GM23338 (cell line): ENCODE measurements at regions not wholly inside any gene's neighbourhood (a gene's known extent, or its start where the extent isn't known, plus 50 kb on each side); places are given as distances from the start of the nearest gene placed in this dataset.

ENCODE experiments used
- ATAC-seq: fragments of 200-7000 bp; cut with Tn5 transposase; 3 replicates; pipeline ENCODE4 v1.9.1; 2020
- DNase-seq: peaks from one replicate; pipeline ENCODE4 v3.0.0-alpha.2; 2015; ENCODE audit warnings: low spot score
- H2AFZ ChIP-seq: fragments of 200-600 bp; sonication (generic); 2 replicates; pipeline ENCODE4 v1.8.0; 2016; ENCODE audit warnings: antibody characterized with exemption, mild to moderate bottlenecking, moderate library complexity
- H3F3A ChIP-seq: fragments of 200-600 bp; sonication (generic); replicated peaks from 2 replicates; pipeline ENCODE4 v1.8.0; 2017; ENCODE audit warnings: antibody characterized with exemption, mixed run types, low read depth
- H3K27ac ChIP-seq: fragments of 200-600 bp; sonication (generic); 2 replicates; pipeline ENCODE4 v1.6.1; 2016; ENCODE audit warnings: low read depth
- H3K27me3 ChIP-seq: fragments of 200-600 bp; sonication (generic); 2 replicates; pipeline ENCODE4 v1.8.0; 2016; ENCODE audit warnings: mild to moderate bottlenecking, mixed run types, moderate library complexity; ENCODE audit not compliant: insufficient read depth
- H3K36me3 ChIP-seq: fragments of 200-600 bp; sonication (generic); 2 replicates; pipeline ENCODE4 v1.8.0; 2016; ENCODE audit warnings: mild to moderate bottlenecking; ENCODE audit not compliant: insufficient read depth
- H3K4me1 ChIP-seq: fragments of 200-600 bp; sonication (generic); 2 replicates; pipeline ENCODE4 v1.8.0; 2016; ENCODE audit warnings: mild to moderate bottlenecking, moderate library complexity; ENCODE audit not compliant: insufficient read depth
- H3K4me2 ChIP-seq: fragments of 200-600 bp; sonication (generic); 2 replicates; pipeline ENCODE4 v1.7.1; 2017; ENCODE audit warnings: mixed run types
- H3K4me3 ChIP-seq: fragments of 200-600 bp; sonication (generic); 2 replicates; pipeline ENCODE4 v1.6.1; 2016; ENCODE audit warnings: mixed run types
- H3K79me2 ChIP-seq: fragments of 200-600 bp; sonication (generic); replicated peaks from 2 replicates; pipeline ENCODE4 v1.8.0; 2017; ENCODE audit warnings: mild to moderate bottlenecking; ENCODE audit not compliant: insufficient read depth
- H3K9me2 ChIP-seq: fragments of 200-600 bp; sonication (generic); 2 replicates; pipeline ENCODE4 v1.8.0; 2017; ENCODE audit not compliant: insufficient read depth
- H4K20me1 ChIP-seq: fragments of 200-600 bp; sonication (generic); replicated peaks from 2 replicates; pipeline ENCODE4 v1.8.0; 2017; ENCODE audit warnings: mild to moderate bottlenecking; ENCODE audit not compliant: insufficient read depth
- H3K27ac Mint-ChIP-seq: 2 replicates; pipeline ENCODE4 v1.8.0; 2020; ENCODE audit warnings: inconsistent platforms, mild to moderate bottlenecking, moderate library complexity, mixed read lengths
- H3K27me3 Mint-ChIP-seq: 3 replicates; pipeline ENCODE4 v1.8.0; 2022; ENCODE audit warnings: low read depth, mild to moderate bottlenecking, moderate library complexity, mixed read lengths, inconsistent platforms; ENCODE audit not compliant: insufficient read depth, poor library complexity
- H3K36me3 Mint-ChIP-seq: 3 replicates; pipeline ENCODE4 v1.8.0; 2021; ENCODE audit warnings: low read depth, mild to moderate bottlenecking, inconsistent platforms, moderate library complexity, mixed read lengths
- H3K4me1 Mint-ChIP-seq: 3 replicates; pipeline ENCODE4 v1.8.0; 2020; ENCODE audit warnings: mild to moderate bottlenecking, inconsistent platforms, mixed read lengths
- H3K4me3 Mint-ChIP-seq: 3 replicates; pipeline ENCODE4 v1.8.0; 2021; ENCODE audit warnings: moderate library complexity, mild to moderate bottlenecking, inconsistent platforms, mixed read lengths
- H3K9me3 Mint-ChIP-seq: 3 replicates; pipeline ENCODE4 v1.8.0; 2020; ENCODE audit warnings: moderate library complexity, mild to moderate bottlenecking, inconsistent platforms, mixed read lengths
- CREB1 ChIP-seq: fragments of 250-450 bp; sonication (Bioruptor Pico); IDR thresholded peaks from 2 replicates; pipeline ENCODE4 v1.5.0; 2020; ENCODE audit warnings: low read depth, mild to moderate bottlenecking, moderate library complexity
- EZH2 ChIP-seq: fragments of 200-600 bp; sonication (generic); IDR thresholded peaks from one replicate; pipeline ENCODE4 v1.8.0; 2017; ENCODE audit warnings: antibody characterized with exemption, mild to moderate bottlenecking, low read depth; ENCODE audit not compliant: unreplicated experiment
- EZH2phosphoT487 ChIP-seq: fragments of 200-600 bp; sonication (generic); IDR thresholded peaks from one replicate; pipeline ENCODE4 v1.8.1; 2018; ENCODE audit warnings: antibody characterized with exemption; ENCODE audit not compliant: unreplicated experiment
- JUNB ChIP-seq: IDR thresholded peaks from one replicate; pipeline ENCODE4 v1.6.1; 2016; ENCODE audit warnings: antibody characterized with exemption; ENCODE audit not compliant: unreplicated experiment
- NANOG ChIP-seq: IDR thresholded peaks from 2 replicates; pipeline ENCODE4 v1.6.1; 2016; ENCODE audit warnings: antibody characterized with exemption, borderline replicate concordance
- POLR2AphosphoS5 ChIP-seq: IDR thresholded peaks from 2 replicates; pipeline ENCODE4 v1.6.1; 2016; ENCODE audit warnings: antibody characterized with exemption, low read depth
- STAT1 ChIP-seq: IDR thresholded peaks from one replicate; pipeline ENCODE4 v1.6.1; 2016; ENCODE audit warnings: antibody characterized with exemption; ENCODE audit not compliant: unreplicated experiment
- ZNF114 ChIP-seq: fragments of 250-450 bp; sonication (Bioruptor Pico); IDR thresholded peaks from 2 replicates; pipeline ENCODE4 v1.5.0; 2020; ENCODE audit warnings: mild to moderate bottlenecking, moderate library complexity
- ZNF331 ChIP-seq: fragments of 250-450 bp; sonication (Bioruptor Pico); IDR thresholded peaks from 2 replicates; pipeline ENCODE4 v1.5.0; 2020; ENCODE audit warnings: low read depth, mild to moderate bottlenecking, moderate library complexity
- TF ChIP-seq, protein P1 (sequence below): IDR thresholded peaks from 2 replicates; pipeline ENCODE4 v1.6.1; 2016; ENCODE audit warnings: antibody characterized with exemption
- TF ChIP-seq, protein P2 (sequence below), 2 experiments: fragments of 200-600 bp in 1 of 2; sonication (generic) in 1 of 2; conservative IDR thresholded peaks; 2 replicates each; pipeline versions ENCODE4 v1.5.1 to v1.6.1; 2016 to 2017; ENCODE audit warnings: antibody characterized with exemption in 2 of 2, low read depth in 2 of 2, mild to moderate bottlenecking in 2 of 2, moderate library complexity in 1 of 2
- TF ChIP-seq, protein P3 (sequence below): fragments of 250-450 bp; sonication (Bioruptor Pico); IDR thresholded peaks from 2 replicates; pipeline ENCODE4 v1.5.0; 2020; ENCODE audit warnings: mild to moderate bottlenecking, moderate library complexity
- TF ChIP-seq, protein P4 (sequence below): IDR thresholded peaks from one replicate; pipeline ENCODE4 v1.6.1; 2018; ENCODE audit warnings: antibody characterized with exemption; ENCODE audit not compliant: unreplicated experiment

DNA sequence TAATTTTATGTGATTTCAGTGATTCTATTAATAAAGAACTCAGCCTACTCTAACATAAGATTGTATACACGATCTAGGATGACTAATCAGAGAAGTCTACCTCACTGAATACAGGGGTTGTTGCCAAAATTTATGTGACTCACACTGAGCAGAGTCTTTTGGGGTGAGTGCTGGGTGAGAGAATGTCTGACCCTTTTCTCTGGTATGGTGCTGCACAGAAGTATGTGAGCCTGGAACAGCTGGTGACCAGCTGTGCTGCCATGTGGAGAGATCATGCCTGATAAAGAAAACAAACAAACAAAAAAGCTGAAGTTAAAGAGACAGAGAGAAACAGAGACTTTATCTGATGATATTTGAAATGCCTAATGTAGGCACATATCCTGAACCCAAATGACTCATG, 618.1 kb upstream of the GRIA3 start:
- H3K27me3 Mint-ChIP-seq = peaks cover 1% of the 10 kb centered on the region
- H3F3A ChIP-seq = no peaks in the 10 kb centered on the region
- no peak for TF ChIP-seq CREB1 (CRISPR knock-in tag)
- TF ChIP-seq STAT1 = no peak
- TF ChIP-seq ZNF114 = no peak
- TF ChIP-seq, protein P1, sequence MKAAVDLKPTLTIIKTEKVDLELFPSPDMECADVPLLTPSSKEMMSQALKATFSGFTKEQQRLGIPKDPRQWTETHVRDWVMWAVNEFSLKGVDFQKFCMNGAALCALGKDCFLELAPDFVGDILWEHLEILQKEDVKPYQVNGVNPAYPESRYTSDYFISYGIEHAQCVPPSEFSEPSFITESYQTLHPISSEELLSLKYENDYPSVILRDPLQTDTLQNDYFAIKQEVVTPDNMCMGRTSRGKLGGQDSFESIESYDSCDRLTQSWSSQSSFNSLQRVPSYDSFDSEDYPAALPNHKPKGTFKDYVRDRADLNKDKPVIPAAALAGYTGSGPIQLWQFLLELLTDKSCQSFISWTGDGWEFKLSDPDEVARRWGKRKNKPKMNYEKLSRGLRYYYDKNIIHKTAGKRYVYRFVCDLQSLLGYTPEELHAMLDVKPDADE = no peak
- no peak for TF ChIP-seq POLR2AphosphoS5
- TF ChIP-seq EZH2 = no peak
- no peak for TF ChIP-seq EZH2phosphoT487
- TF ChIP-seq, protein P2, sequence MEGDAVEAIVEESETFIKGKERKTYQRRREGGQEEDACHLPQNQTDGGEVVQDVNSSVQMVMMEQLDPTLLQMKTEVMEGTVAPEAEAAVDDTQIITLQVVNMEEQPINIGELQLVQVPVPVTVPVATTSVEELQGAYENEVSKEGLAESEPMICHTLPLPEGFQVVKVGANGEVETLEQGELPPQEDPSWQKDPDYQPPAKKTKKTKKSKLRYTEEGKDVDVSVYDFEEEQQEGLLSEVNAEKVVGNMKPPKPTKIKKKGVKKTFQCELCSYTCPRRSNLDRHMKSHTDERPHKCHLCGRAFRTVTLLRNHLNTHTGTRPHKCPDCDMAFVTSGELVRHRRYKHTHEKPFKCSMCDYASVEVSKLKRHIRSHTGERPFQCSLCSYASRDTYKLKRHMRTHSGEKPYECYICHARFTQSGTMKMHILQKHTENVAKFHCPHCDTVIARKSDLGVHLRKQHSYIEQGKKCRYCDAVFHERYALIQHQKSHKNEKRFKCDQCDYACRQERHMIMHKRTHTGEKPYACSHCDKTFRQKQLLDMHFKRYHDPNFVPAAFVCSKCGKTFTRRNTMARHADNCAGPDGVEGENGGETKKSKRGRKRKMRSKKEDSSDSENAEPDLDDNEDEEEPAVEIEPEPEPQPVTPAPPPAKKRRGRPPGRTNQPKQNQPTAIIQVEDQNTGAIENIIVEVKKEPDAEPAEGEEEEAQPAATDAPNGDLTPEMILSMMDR (conservative IDR thresholded peaks at IDR 0.05; ENCODE audit: low read depth in 2 of 2) = no peak
- TF ChIP-seq, protein P3, sequence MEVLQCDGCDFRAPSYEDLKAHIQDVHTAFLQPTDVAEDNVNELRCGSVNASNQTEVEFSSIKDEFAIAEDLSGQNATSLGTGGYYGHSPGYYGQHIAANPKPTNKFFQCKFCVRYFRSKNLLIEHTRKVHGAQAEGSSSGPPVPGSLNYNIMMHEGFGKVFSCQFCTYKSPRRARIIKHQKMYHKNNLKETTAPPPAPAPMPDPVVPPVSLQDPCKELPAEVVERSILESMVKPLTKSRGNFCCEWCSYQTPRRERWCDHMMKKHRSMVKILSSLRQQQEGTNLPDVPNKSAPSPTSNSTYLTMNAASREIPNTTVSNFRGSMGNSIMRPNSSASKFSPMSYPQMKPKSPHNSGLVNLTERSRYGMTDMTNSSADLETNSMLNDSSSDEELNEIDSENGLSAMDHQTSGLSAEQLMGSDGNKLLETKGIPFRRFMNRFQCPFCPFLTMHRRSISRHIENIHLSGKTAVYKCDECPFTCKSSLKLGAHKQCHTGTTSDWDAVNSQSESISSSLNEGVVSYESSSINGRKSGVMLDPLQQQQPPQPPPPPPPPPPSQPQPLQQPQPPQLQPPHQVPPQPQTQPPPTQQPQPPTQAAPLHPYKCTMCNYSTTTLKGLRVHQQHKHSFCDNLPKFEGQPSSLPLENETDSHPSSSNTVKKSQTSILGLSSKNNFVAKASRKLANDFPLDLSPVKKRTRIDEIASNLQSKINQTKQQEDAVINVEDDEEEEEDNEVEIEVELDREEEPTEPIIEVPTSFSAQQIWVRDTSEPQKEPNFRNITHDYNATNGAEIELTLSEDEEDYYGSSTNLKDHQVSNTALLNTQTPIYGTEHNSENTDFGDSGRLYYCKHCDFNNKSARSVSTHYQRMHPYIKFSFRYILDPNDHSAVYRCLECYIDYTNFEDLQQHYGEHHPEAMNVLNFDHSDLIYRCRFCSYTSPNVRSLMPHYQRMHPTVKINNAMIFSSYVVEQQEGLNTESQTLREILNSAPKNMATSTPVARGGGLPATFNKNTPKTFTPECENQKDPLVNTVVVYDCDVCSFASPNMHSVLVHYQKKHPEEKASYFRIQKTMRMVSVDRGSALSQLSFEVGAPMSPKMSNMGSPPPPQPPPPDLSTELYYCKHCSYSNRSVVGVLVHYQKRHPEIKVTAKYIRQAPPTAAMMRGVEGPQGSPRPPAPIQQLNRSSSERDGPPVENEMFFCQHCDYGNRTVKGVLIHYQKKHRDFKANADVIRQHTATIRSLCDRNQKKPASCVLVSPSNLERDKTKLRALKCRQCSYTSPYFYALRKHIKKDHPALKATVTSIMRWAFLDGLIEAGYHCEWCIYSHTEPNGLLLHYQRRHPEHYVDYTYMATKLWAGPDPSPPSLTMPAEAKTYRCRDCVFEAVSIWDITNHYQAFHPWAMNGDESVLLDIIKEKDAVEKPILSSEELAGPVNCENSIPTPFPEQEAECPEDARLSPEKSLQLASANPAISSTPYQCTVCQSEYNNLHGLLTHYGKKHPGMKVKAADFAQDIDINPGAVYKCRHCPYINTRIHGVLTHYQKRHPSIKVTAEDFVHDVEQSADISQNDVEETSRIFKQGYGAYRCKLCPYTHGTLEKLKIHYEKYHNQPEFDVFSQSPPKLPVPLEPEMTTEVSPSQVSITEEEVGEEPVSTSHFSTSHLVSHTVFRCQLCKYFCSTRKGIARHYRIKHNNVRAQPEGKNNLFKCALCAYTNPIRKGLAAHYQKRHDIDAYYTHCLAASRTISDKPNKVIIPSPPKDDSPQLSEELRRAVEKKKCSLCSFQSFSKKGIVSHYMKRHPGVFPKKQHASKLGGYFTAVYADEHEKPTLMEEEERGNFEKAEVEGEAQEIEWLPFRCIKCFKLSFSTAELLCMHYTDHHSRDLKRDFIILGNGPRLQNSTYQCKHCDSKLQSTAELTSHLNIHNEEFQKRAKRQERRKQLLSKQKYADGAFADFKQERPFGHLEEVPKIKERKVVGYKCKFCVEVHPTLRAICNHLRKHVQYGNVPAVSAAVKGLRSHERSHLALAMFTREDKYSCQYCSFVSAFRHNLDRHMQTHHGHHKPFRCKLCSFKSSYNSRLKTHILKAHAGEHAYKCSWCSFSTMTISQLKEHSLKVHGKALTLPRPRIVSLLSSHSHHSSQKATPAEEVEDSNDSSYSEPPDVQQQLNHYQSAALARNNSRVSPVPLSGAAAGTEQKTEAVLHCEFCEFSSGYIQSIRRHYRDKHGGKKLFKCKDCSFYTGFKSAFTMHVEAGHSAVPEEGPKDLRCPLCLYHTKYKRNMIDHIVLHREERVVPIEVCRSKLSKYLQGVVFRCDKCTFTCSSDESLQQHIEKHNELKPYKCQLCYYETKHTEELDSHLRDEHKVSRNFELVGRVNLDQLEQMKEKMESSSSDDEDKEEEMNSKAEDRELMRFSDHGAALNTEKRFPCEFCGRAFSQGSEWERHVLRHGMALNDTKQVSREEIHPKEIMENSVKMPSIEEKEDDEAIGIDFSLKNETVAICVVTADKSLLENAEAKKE = no peak
- TF ChIP-seq, protein P4, sequence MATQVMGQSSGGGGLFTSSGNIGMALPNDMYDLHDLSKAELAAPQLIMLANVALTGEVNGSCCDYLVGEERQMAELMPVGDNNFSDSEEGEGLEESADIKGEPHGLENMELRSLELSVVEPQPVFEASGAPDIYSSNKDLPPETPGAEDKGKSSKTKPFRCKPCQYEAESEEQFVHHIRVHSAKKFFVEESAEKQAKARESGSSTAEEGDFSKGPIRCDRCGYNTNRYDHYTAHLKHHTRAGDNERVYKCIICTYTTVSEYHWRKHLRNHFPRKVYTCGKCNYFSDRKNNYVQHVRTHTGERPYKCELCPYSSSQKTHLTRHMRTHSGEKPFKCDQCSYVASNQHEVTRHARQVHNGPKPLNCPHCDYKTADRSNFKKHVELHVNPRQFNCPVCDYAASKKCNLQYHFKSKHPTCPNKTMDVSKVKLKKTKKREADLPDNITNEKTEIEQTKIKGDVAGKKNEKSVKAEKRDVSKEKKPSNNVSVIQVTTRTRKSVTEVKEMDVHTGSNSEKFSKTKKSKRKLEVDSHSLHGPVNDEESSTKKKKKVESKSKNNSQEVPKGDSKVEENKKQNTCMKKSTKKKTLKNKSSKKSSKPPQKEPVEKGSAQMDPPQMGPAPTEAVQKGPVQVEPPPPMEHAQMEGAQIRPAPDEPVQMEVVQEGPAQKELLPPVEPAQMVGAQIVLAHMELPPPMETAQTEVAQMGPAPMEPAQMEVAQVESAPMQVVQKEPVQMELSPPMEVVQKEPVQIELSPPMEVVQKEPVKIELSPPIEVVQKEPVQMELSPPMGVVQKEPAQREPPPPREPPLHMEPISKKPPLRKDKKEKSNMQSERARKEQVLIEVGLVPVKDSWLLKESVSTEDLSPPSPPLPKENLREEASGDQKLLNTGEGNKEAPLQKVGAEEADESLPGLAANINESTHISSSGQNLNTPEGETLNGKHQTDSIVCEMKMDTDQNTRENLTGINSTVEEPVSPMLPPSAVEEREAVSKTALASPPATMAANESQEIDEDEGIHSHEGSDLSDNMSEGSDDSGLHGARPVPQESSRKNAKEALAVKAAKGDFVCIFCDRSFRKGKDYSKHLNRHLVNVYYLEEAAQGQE = no peak
- TF ChIP-seq JUNB = no peak
- TF ChIP-seq ZNF331 (CRISPR knock-in tag) = no peak
- no peak for TF ChIP-seq NANOG
- H3K27ac ChIP-seq = no peak overlapping the region
- H3K4me3 Mint-ChIP-seq = no peak overlapping the region
- H2AFZ ChIP-seq = no peak overlapping the region
- peaks cover 2% of the 10 kb centered on the region; the same call in 2 of the 3 replicates for H3K9me3 Mint-ChIP-seq
- no peaks in the 10 kb centered on the region for H3K4me1 Mint-ChIP-seq
- ATAC-seq (no peak), DNase-seq (no peak)
- no peak overlapping the region for H3K27ac Mint-ChIP-seq
- H3K9me2 ChIP-seq = no peaks in the 10 kb centered on the region
- no peaks in the 10 kb centered on the region for H3K36me3 Mint-ChIP-seq
- H3K4me3 ChIP-seq = no peak overlapping the region
- no peaks in the 10 kb centered on the region for H3K4me1 ChIP-seq
- H3K36me3 ChIP-seq = no peaks in the 10 kb centered on the region
- H3K4me2 ChIP-seq = no peak overlapping the region
- no peaks in the 10 kb centered on the region for H4K20me1 ChIP-seq
- no peaks in the 10 kb centered on the region for H3K27me3 ChIP-seq
- H3K79me2 ChIP-seq = no peaks in the 10 kb centered on the region
